HEK293T (cell line): ENCODE measurements at regions not wholly inside any gene's neighbourhood (a gene's known extent, or its start where the extent isn't known, plus 50 kb on each side); places are given as distances from the start of the nearest gene placed in this dataset.

Experiments
- CTCF ChIA-PET: fragments of 350-600 bp; formaldehyde crosslinking; extraction: SDS; loops from one replicate; lab custom pipeline; 2021; ENCODE audit warnings: antibody characterized with exemption, inconsistent platforms; lab: Yijun Ruan, JAX
- POLR2A ChIA-PET: fragments of 350-600 bp; formaldehyde crosslinking; extraction: SDS; loops from one replicate; lab custom pipeline; 2020; ENCODE audit warnings: antibody characterized with exemption, inconsistent platforms; lab: Yijun Ruan, JAX
- DNase-seq: peaks from one replicate; pipeline ENCODE4 v3.0.0; 2012; ENCODE audit warnings: mixed read lengths; ENCODE audit errors: extremely low spot score
- ARNT ChIP-seq: fragments of 450-650 bp; IDR thresholded peaks from 2 replicates; pipeline ENCODE4 v1.6.1; 2017; ENCODE audit warnings: mild to moderate bottlenecking
- BHLHE40 ChIP-seq: fragments of 450-650 bp; IDR thresholded peaks from 2 replicates; pipeline ENCODE4 v1.6.1; 2016; ENCODE audit warnings: mild to moderate bottlenecking, moderate library complexity, borderline replicate concordance
- CTBP1 ChIP-seq: fragments of 450-650 bp; IDR thresholded peaks from 2 replicates; pipeline ENCODE4 v1.6.1; 2016; ENCODE audit warnings: borderline replicate concordance
- ELF4 ChIP-seq: fragments of 450-650 bp; IDR thresholded peaks from 2 replicates; pipeline ENCODE4 v1.6.1; 2017; ENCODE audit warnings: antibody characterized with exemption
- FOXA1 ChIP-seq: fragments of 450-650 bp; IDR thresholded peaks from 2 replicates; pipeline ENCODE4 v1.6.1; 2016; ENCODE audit warnings: mild to moderate bottlenecking
- FOXK2 ChIP-seq: fragments of 450-650 bp; IDR thresholded peaks from 2 replicates; pipeline ENCODE4 v1.6.1; 2016; ENCODE audit warnings: mild to moderate bottlenecking
- FOXM1 ChIP-seq: fragments of 450-650 bp; IDR thresholded peaks from 2 replicates; pipeline ENCODE4 v1.6.1; 2017; ENCODE audit warnings: mild to moderate bottlenecking, borderline replicate concordance
- HDGF ChIP-seq: fragments of 450-650 bp; IDR thresholded peaks from 2 replicates; pipeline ENCODE4 v1.6.1; 2017; ENCODE audit warnings: antibody characterized with exemption, borderline replicate concordance
- L3MBTL2 ChIP-seq: fragments of 450-650 bp; conservative IDR thresholded peaks from 2 replicates; pipeline ENCODE4 v1.6.1; 2016; ENCODE audit warnings: mild to moderate bottlenecking
- LEF1 ChIP-seq: fragments of 450-650 bp; IDR thresholded peaks from 2 replicates; pipeline ENCODE4 v1.6.1; 2017; ENCODE audit warnings: mild to moderate bottlenecking, borderline replicate concordance
- NFRKB ChIP-seq: fragments of 450-650 bp; IDR thresholded peaks from 2 replicates; pipeline ENCODE4 v1.6.1; 2016; ENCODE audit warnings: mild to moderate bottlenecking, moderate library complexity
- SP1 ChIP-seq: fragments of 450-650 bp; IDR thresholded peaks from 2 replicates; pipeline ENCODE4 v1.6.1; 2017
- SUZ12 ChIP-seq: fragments of 450-650 bp; IDR thresholded peaks from 2 replicates; pipeline ENCODE4 v1.6.1; 2016; ENCODE audit warnings: mild to moderate bottlenecking
- TARDBP ChIP-seq: fragments of 450-650 bp; IDR thresholded peaks from 2 replicates; pipeline ENCODE4 v1.6.1; 2016
- ZNF384 ChIP-seq: fragments of 450-650 bp; IDR thresholded peaks from 2 replicates; pipeline ENCODE4 v1.6.1; 2016
- TF ChIP-seq, protein P1 (sequence below): fragments of 450-650 bp; IDR thresholded peaks from 2 replicates; pipeline ENCODE4 v1.6.1; 2016

DNA sequence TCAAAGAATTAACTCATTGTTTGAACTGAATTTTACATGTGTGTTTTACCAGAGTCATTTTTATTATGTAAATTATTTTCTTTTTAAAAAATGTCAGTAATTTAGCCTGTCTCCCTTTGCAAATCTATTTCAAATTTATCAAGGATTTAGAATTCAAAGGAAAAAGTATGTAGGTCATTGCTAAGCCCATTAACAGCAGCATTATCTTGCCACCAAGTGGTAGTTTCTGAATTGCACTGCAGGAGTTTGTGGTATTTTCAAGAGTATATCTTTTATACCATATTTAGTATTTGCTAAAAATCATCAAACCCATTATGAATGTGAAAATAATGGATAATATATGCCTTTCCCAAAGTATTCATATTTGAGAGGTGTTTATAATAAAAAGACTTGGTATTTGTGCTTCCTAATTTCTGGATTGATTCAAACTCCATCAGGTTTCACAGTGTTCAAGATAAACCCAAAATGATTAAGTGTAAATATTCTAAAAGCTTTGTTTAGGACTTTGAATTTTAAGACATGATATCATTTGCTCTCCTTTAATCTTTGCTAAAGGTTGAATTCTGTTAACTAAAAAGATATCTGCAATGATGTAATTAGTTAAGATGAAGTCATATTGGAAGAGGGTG is 711.4 kb downstream of the FSCB start:
- ChIA-PET CTCF (no interaction called here), POLR2A (interaction anchor here (0.7 kb wide), 1 partner anchor 1358 kb away, joined by 3 read pairs; no protein-coding TSS in a partner anchor)
- no peak for TF ChIP-seq ZNF384
- TF ChIP-seq TARDBP: no peak
- no peak for TF ChIP-seq HDGF
- no peak for TF ChIP-seq BHLHE40
- TF ChIP-seq, protein P1, sequence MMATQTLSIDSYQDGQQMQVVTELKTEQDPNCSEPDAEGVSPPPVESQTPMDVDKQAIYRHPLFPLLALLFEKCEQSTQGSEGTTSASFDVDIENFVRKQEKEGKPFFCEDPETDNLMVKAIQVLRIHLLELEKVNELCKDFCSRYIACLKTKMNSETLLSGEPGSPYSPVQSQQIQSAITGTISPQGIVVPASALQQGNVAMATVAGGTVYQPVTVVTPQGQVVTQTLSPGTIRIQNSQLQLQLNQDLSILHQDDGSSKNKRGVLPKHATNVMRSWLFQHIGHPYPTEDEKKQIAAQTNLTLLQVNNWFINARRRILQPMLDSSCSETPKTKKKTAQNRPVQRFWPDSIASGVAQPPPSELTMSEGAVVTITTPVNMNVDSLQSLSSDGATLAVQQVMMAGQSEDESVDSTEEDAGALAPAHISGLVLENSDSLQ: no peak
- no peak for TF ChIP-seq FOXA1
- DNase-seq: no peak

- ChIA-PET POLR2A (no interaction called here), CTCF (no interaction called here)
- DNase-seq: no peak
- TF ChIP-seq L3MBTL2 (no peak), BHLHE40 (no peak), NFRKB (no peak), LEF1 (no peak), TARDBP (no peak), FOXM1 (no peak), SP1 (no peak), ZNF384 (no peak), FOXA1 (no peak), ARNT (no peak), CTBP1 (no peak), FOXK2 (no peak), HDGF (no peak), ELF4 (no peak), SUZ12 (no peak)
- TF ChIP-seq, protein P1: no peak
Measured at GRCh38 chr14:43793579-43793978, 713.5 kb downstream of the FSCB start.

GRCh38 chr14:43792980-43793379 is 714.1 kb downstream of the FSCB start:
- ChIA-PET POLR2A (no interaction called here), CTCF (no interaction called here)
- no peak for TF ChIP-seq FOXM1
- no peak for TF ChIP-seq L3MBTL2
- TF ChIP-seq NFRKB: no peak
- no peak for TF ChIP-seq BHLHE40
- TF ChIP-seq ELF4: no peak
- no peak for TF ChIP-seq ARNT
- TF ChIP-seq, protein P1: no peak
- TF ChIP-seq SP1: no peak
- TF ChIP-seq TARDBP: no peak
- no peak for DNase-seq

- no peak for DNase-seq
- ChIA-PET POLR2A (no interaction called here), CTCF (no interaction called here)
- no peak for TF ChIP-seq SUZ12
- TF ChIP-seq ELF4: no peak
- TF ChIP-seq BHLHE40: no peak
- TF ChIP-seq FOXM1: no peak
- TF ChIP-seq FOXA1: no peak
- TF ChIP-seq, protein P1: no peak
- no peak for TF ChIP-seq ARNT
- no peak for TF ChIP-seq CTBP1
Measured at GRCh38 chr14:43790681-43791080, 716.4 kb downstream of the FSCB start.

GRCh38 chr14:43789458-43789857 is 717.6 kb downstream of the FSCB start:
- CTCF ChIA-PET: no interaction called here
- DNase-seq: no peak
- TF ChIP-seq SP1 (no peak), CTBP1 (no peak), L3MBTL2 (no peak), BHLHE40 (no peak), NFRKB (no peak), FOXK2 (no peak), LEF1 (no peak), FOXM1 (no peak), HDGF (no peak), SUZ12 (no peak), ELF4 (no peak), ARNT (no peak), TARDBP (no peak)
- TF ChIP-seq, protein P1: no peak
- POLR2A ChIA-PET: no interaction called here
